WTC11 (cell line): ENCODE measurements at regions not wholly inside any gene's neighbourhood (a gene's known extent, or its start where the extent isn't known, plus 50 kb on each side); places are given as distances from the start of the nearest gene placed in this dataset.

Source experiments
- ATAC-seq: fragments of 200-7000 bp; cut with Tn5 transposase; 2 replicates; pipeline ENCODE4 v1.10.0; 2021; ENCODE audit warnings: mild to moderate bottlenecking, moderate library complexity
- CTCF ChIA-PET: fragments of 300-600 bp; sonication (Branson Sonifier 250); formaldehyde crosslinking; loops from one replicate; lab custom pipeline; 2021; ENCODE audit warnings: antibody characterized with exemption; lab: Charles Lee
- POLR2A ChIA-PET: fragments of 350-600 bp; sonication (Branson Sonifier 250); formaldehyde crosslinking; loops from one replicate; lab custom pipeline; 2021; ENCODE audit warnings: antibody characterized with exemption; lab: Charles Lee
- DNase-seq: peaks from one replicate; pipeline ENCODE4 v3.0.0; 2021; ENCODE audit warnings: low spot score
- H3K27ac Mint-ChIP-seq: 2 replicates; pipeline ENCODE4 v1.8.0; 2021; ENCODE audit warnings: mixed read lengths
- H3K27me3 Mint-ChIP-seq: 2 replicates; pipeline ENCODE4 v1.8.0; 2021; ENCODE audit warnings: low read depth, mild to moderate bottlenecking, moderate library complexity, mixed read lengths
- H3K36me3 Mint-ChIP-seq: 2 replicates; pipeline ENCODE4 v1.8.0; 2021; ENCODE audit warnings: mixed read lengths
- H3K4me1 Mint-ChIP-seq: 2 replicates; pipeline ENCODE4 v1.8.0; 2022; ENCODE audit warnings: mixed read lengths
- H3K4me3 Mint-ChIP-seq: 2 replicates; pipeline ENCODE4 v1.8.0; 2021; ENCODE audit warnings: mild to moderate bottlenecking, moderate library complexity, mixed read lengths
- H3K9me3 Mint-ChIP-seq: 2 replicates; pipeline ENCODE4 v1.8.0; 2021; ENCODE audit warnings: mixed read lengths
- CBFB ChIP-seq: sonication (generic); formaldehyde crosslinking; IDR thresholded peaks from 2 replicates; pipeline ENCODE4 v1.8.1; 2022; ENCODE audit warnings: mild to moderate bottlenecking, low read depth, missing genetic modification reagents
- ELF4 ChIP-seq: sonication (generic); formaldehyde crosslinking; IDR thresholded peaks from 2 replicates; pipeline ENCODE4 v1.8.1; 2022; ENCODE audit warnings: low read depth, mild to moderate bottlenecking, moderate library complexity, missing genetic modification reagents
- EMX1 ChIP-seq: fragments of 250-450 bp; sonication (Bioruptor Pico); IDR thresholded peaks from 2 replicates; pipeline ENCODE4 v1.8.0; 2021; ENCODE audit warnings: mild to moderate bottlenecking
- FOXP4 ChIP-seq: sonication (generic); formaldehyde crosslinking; IDR thresholded peaks from 2 replicates; pipeline ENCODE4 v1.8.0; 2022; ENCODE audit warnings: mild to moderate bottlenecking, missing genetic modification reagents
- MAX ChIP-seq: sonication (generic); formaldehyde crosslinking; IDR thresholded peaks from 2 replicates; pipeline ENCODE4 v1.8.0; 2022; ENCODE audit warnings: mild to moderate bottlenecking, missing genetic modification reagents
- NFE2L1 ChIP-seq: sonication (generic); formaldehyde crosslinking; IDR thresholded peaks from 2 replicates; pipeline ENCODE4 v1.8.1; 2023; ENCODE audit warnings: missing genetic modification reagents
- NR1H2 ChIP-seq: sonication (generic); formaldehyde crosslinking; IDR thresholded peaks from 2 replicates; pipeline ENCODE4 v1.9.0; 2021; ENCODE audit warnings: mild to moderate bottlenecking, moderate library complexity, missing genetic modification reagents
- PRRX2 ChIP-seq: fragments of 250-450 bp; sonication (Bioruptor Pico); IDR thresholded peaks from 2 replicates; pipeline ENCODE4 v1.8.0; 2021; ENCODE audit warnings: mild to moderate bottlenecking
- ZBTB43 ChIP-seq: sonication (generic); formaldehyde crosslinking; IDR thresholded peaks from 2 replicates; pipeline ENCODE4 v1.8.1; 2023; ENCODE audit warnings: mild to moderate bottlenecking, missing genetic modification reagents
- ZNF219 ChIP-seq: sonication (generic); formaldehyde crosslinking; IDR thresholded peaks from 2 replicates; pipeline ENCODE4 v1.8.0; 2023; ENCODE audit warnings: missing genetic modification reagents, mild to moderate bottlenecking, borderline replicate concordance
- ZNF263 ChIP-seq: sonication (generic); formaldehyde crosslinking; IDR thresholded peaks from 2 replicates; pipeline ENCODE4 v1.8.1; 2022; ENCODE audit warnings: low read depth, mild to moderate bottlenecking, moderate library complexity, missing genetic modification reagents
- ZNF416 ChIP-seq: fragments of 250-450 bp; sonication (Bioruptor Pico); IDR thresholded peaks from 2 replicates; pipeline ENCODE4 v1.9.0; 2021; ENCODE audit warnings: mild to moderate bottlenecking, inconsistent platforms
- ZNF532 ChIP-seq: fragments of 250-450 bp; sonication (Bioruptor Pico); IDR thresholded peaks from 2 replicates; pipeline ENCODE4 v1.9.0; 2021; ENCODE audit warnings: mild to moderate bottlenecking, borderline replicate concordance
- TF ChIP-seq, protein P1 (sequence below): sonication (generic); formaldehyde crosslinking; IDR thresholded peaks from 2 replicates; pipeline ENCODE4 v1.8.0; 2022; ENCODE audit warnings: missing genetic modification reagents
- TF ChIP-seq, protein P2 (sequence below): sonication (generic); formaldehyde crosslinking; IDR thresholded peaks from 2 replicates; pipeline ENCODE4 v1.8.0; 2022; ENCODE audit warnings: mild to moderate bottlenecking, missing genetic modification reagents

GRCh38 chr4:89534356-89534755 lies 226.8 kb upstream of the GPRIN3 start:
- Mint-ChIP-seq H3K9me3 (no peaks in the 10 kb centered on the region), H3K27ac (no peak overlapping the region), H3K27me3 (no peaks in the 10 kb centered on the region), H3K4me3 (no peak overlapping the region), H3K36me3 (no peaks in the 10 kb centered on the region), H3K4me1 (peaks cover under 1% of the 10 kb centered on the region)
- ChIA-PET POLR2A (no interaction called here), CTCF (interaction anchor here (1.4 kb wide), 1 partner anchor 24 kb away, joined by 3 read pairs; no protein-coding TSS in a partner anchor)
- TF ChIP-seq, protein P1, sequence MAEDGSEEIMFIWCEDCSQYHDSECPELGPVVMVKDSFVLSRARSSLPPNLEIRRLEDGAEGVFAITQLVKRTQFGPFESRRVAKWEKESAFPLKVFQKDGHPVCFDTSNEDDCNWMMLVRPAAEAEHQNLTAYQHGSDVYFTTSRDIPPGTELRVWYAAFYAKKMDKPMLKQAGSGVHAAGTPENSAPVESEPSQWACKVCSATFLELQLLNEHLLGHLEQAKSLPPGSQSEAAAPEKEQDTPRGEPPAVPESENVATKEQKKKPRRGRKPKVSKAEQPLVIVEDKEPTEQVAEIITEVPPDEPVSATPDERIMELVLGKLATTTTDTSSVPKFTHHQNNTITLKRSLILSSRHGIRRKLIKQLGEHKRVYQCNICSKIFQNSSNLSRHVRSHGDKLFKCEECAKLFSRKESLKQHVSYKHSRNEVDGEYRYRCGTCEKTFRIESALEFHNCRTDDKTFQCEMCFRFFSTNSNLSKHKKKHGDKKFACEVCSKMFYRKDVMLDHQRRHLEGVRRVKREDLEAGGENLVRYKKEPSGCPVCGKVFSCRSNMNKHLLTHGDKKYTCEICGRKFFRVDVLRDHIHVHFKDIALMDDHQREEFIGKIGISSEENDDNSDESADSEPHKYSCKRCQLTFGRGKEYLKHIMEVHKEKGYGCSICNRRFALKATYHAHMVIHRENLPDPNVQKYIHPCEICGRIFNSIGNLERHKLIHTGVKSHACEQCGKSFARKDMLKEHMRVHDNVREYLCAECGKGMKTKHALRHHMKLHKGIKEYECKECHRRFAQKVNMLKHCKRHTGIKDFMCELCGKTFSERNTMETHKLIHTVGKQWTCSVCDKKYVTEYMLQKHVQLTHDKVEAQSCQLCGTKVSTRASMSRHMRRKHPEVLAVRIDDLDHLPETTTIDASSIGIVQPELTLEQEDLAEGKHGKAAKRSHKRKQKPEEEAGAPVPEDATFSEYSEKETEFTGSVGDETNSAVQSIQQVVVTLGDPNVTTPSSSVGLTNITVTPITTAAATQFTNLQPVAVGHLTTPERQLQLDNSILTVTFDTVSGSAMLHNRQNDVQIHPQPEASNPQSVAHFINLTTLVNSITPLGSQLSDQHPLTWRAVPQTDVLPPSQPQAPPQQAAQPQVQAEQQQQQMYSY (CRISPR knock-in tag), result no peak
- TF ChIP-seq, protein P2, sequence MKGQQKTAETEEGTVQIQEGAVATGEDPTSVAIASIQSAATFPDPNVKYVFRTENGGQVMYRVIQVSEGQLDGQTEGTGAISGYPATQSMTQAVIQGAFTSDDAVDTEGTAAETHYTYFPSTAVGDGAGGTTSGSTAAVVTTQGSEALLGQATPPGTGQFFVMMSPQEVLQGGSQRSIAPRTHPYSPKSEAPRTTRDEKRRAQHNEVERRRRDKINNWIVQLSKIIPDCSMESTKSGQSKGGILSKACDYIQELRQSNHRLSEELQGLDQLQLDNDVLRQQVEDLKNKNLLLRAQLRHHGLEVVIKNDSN, result no peak
- TF ChIP-seq PRRX2 (CRISPR knock-in tag) (no peak), ELF4 (CRISPR knock-in tag) (no peak), ZNF219 (no peak), NFE2L1 (CRISPR knock-in tag) (no peak), ZNF416 (no peak), ZNF263 (CRISPR knock-in tag) (no peak), ZBTB43 (CRISPR knock-in tag) (no peak), CBFB (CRISPR knock-in tag) (no peak), EMX1 (no peak), NR1H2 (CRISPR knock-in tag) (no peak), FOXP4 (CRISPR knock-in tag) (no peak), ZNF532 (no peak), MAX (no peak)
- DNase-seq (no peak), ATAC-seq (no peak)
